NCI-H446 (cell line): ENCODE measurements at regions not wholly inside any gene's neighbourhood (a gene's known extent, or its start where the extent isn't known, plus 50 kb on each side); places are given as distances from the start of the nearest gene placed in this dataset.

Experiments
- DNase-seq, 2 experiments: peaks; one replicate each; lab custom pipeline; 2025; lab: John Stamatoyannopoulos, UW

- DNase-seq = no peak
Measured at GRCh38 chr20:24060851-24061590, 72.4 kb upstream of the GGTLC1 start.

GRCh38 chr20:24059174-24059573, 70.6 kb upstream of the GGTLC1 start:
- no peak for DNase-seq

- DNase-seq = no peak
Measured at GRCh38 chr20:24056491-24056890, 67.9 kb upstream of the GGTLC1 start.

GRCh38 chr20:24052599-24053275, 64.2 kb upstream of the GGTLC1 start:
- no peak for DNase-seq

GRCh38 chr20:24051160-24051559, 62.6 kb upstream of the GGTLC1 start:
- no peak for DNase-seq

GRCh38 chr20:24050119-24050518, 61.5 kb upstream of the GGTLC1 start:
- DNase-seq = no peak

GRCh38 chr20:24049081-24049480, 60.5 kb upstream of the GGTLC1 start:
- DNase-seq = no peak

- DNase-seq = no peak
Measured at GRCh38 chr20:24048024-24048611, 59.5 kb upstream of the GGTLC1 start.

- no peak for DNase-seq
Measured at GRCh38 chr20:24046888-24047287, 58.3 kb upstream of the GGTLC1 start.

- DNase-seq = no peak
Measured at GRCh38 chr20:24045621-24046318, 57.2 kb upstream of the GGTLC1 start.

- no peak for DNase-seq
Measured at GRCh38 chr20:24043294-24043693, 54.7 kb upstream of the GGTLC1 start.

GRCh38 chr20:24042646-24043045, 54.1 kb upstream of the GGTLC1 start:
- no peak for DNase-seq

- DNase-seq = no peak
Measured at GRCh38 chr20:24040896-24041459, 52.4 kb upstream of the GGTLC1 start.

- DNase-seq = no peak
Measured at GRCh38 chr20:24039196-24039595, 50.6 kb upstream of the GGTLC1 start.
